Epithelial cell of esophagus (primary cell): ENCODE measurements at regions not wholly inside any gene's neighbourhood (a gene's known extent, or its start where the extent isn't known, plus 50 kb on each side); places are given as distances from the start of the nearest gene placed in this dataset.

ENCODE experiments used
- DNase-seq: peaks from one replicate; pipeline ENCODE4 v3.0.0; 2010; ENCODE audit warnings: low read depth
- H3K4me3 ChIP-seq: 2 replicates; pipeline ENCODE4 v1.5.1; 2011; ENCODE audit warnings: mild to moderate bottlenecking, low read length, control low read depth
- CTCF ChIP-seq: IDR thresholded peaks from 2 replicates; pipeline ENCODE4 v1.5.1; 2011; ENCODE audit warnings: low read depth, mild to moderate bottlenecking, low read length, control low read depth, inconsistent platforms; ENCODE audit not compliant: insufficient read depth; ENCODE audit errors: missing control alignments

GRCh38 chr11:21814169-21814568 is 378.7 kb upstream of the ANO5 start:
- H3K4me3 ChIP-seq, result no peak overlapping the region
- peak; percentile 30 for DNase-seq
- no peak for TF ChIP-seq CTCF

- no peak for DNase-seq
- no peak for TF ChIP-seq CTCF
- no peak overlapping the region for H3K4me3 ChIP-seq
Observed at GRCh38 chr11:21817696-21818095, 375.2 kb upstream of the ANO5 start.

GRCh38 chr11:21820176-21820575 is 372.7 kb upstream of the ANO5 start:
- H3K4me3 ChIP-seq, result no peak overlapping the region
- TF ChIP-seq CTCF, result no peak

GRCh38 chr11:21825127-21825526 is 367.8 kb upstream of the ANO5 start:
- TF ChIP-seq CTCF, result no peak
- H3K4me3 ChIP-seq, result no peak overlapping the region
- DNase-seq, result no peak

More at GRCh38 chr11:21820176-21820575, 372.7 kb upstream of the ANO5 start:
- DNase-seq, result no peak

GRCh38 chr11:21838427-21838826 is 354.5 kb upstream of the ANO5 start:
- no peak overlapping the region for H3K4me3 ChIP-seq
- no peak for DNase-seq
- no peak for TF ChIP-seq CTCF

GRCh38 chr11:21839796-21840195 is 353.1 kb upstream of the ANO5 start:
- TF ChIP-seq CTCF, result no peak
- DNase-seq, result no peak
- no peak overlapping the region for H3K4me3 ChIP-seq

GRCh38 chr11:21861314-21861713 is 331.6 kb upstream of the ANO5 start:
- no peak for TF ChIP-seq CTCF
- no peak overlapping the region for H3K4me3 ChIP-seq
- no peak for DNase-seq
